ENCODE measurements at regions not wholly inside any gene's neighbourhood (a gene's known extent, or its start where the extent isn't known, plus 50 kb on each side); places are given as distances from the start of the nearest gene placed in this dataset.

DNA sequence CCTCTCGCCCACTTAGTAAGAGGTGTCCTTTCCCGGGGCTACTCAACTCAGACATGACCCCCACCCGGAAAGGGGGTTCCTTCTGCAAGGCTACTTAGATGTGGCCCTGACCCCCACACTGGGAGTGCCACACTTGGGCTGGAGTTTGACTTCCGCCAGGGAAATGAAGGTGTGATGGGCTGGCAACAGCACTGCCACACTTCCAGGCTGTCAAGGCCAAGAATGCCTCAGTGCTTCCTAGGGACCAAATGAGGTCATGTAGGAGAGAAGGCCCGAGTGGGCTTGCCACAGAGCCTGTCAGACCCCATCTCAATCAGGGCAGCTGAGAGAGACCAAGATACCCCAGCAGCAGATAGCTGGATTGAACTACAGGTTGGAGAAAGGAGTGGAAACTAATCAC, 55.5 kb downstream of the DRD1 start:
- no peaks in the 10 kb centered on the region for H3K4me1 ChIP-seq (ENCODE audit: control insufficient read depth in 5 of 5, insufficient read depth in 5 of 5, low read length in 5 of 5)
- no peaks in the 10 kb centered on the region for H3K36me3 ChIP-seq (ENCODE audit: control insufficient read depth in 5 of 5, insufficient read depth in 5 of 5, low read length in 5 of 5)
- no peak overlapping the region for H3K4me3 ChIP-seq (ENCODE audit: low read depth in 1 of 5, low read length in 5 of 5)
- no peak overlapping the region for H3K27ac ChIP-seq (ENCODE audit: low read depth, low read length)
- H3K9me3 ChIP-seq (ENCODE audit: control insufficient read depth in 5 of 5, low read length in 5 of 5): no peaks in the 10 kb centered on the region
- H3K9ac ChIP-seq (ENCODE audit: low read length in 5 of 5): no peak overlapping the region
- no peaks in the 10 kb centered on the region for H3K27me3 ChIP-seq (ENCODE audit: control insufficient read depth in 5 of 5, insufficient read depth in 4 of 5, low read length in 5 of 5)

DNA sequence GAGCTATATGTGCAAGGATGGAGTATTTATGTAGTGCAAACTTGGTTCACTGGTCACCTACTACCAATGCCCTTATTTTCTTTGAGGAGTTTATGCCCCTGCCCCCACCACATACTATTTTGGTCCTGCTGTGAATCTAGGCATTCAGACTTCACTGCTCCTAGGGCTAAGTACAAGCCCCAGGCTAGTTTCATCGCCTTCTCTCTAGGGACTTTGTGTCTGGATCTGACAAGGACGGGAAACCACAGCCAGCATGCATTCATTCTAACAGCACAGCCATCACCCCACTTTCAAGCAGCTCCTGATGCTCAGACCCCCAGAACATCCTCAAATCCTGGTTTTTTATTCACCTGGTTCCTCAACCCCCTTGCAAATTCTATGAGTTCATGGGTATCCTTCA, 56.8 kb downstream of the DRD1 start:
- no peaks in the 10 kb centered on the region for H3K27me3 ChIP-seq (ENCODE audit: control insufficient read depth in 5 of 5, insufficient read depth in 4 of 5, low read length in 5 of 5)
- no peaks in the 10 kb centered on the region for H3K36me3 ChIP-seq (ENCODE audit: control insufficient read depth in 5 of 5, insufficient read depth in 5 of 5, low read length in 5 of 5)
- no peak overlapping the region for H3K4me3 ChIP-seq (ENCODE audit: low read depth in 1 of 5, low read length in 5 of 5)
- no peaks in the 10 kb centered on the region for H3K9me3 ChIP-seq (ENCODE audit: control insufficient read depth in 5 of 5, low read length in 5 of 5)
- no peak overlapping the region for H3K27ac ChIP-seq (ENCODE audit: low read depth, low read length)
- H3K9ac ChIP-seq (ENCODE audit: low read length in 5 of 5): no peak overlapping the region
- H3K4me1 ChIP-seq (ENCODE audit: control insufficient read depth in 5 of 5, insufficient read depth in 5 of 5, low read length in 5 of 5): no peaks in the 10 kb centered on the region

DNA sequence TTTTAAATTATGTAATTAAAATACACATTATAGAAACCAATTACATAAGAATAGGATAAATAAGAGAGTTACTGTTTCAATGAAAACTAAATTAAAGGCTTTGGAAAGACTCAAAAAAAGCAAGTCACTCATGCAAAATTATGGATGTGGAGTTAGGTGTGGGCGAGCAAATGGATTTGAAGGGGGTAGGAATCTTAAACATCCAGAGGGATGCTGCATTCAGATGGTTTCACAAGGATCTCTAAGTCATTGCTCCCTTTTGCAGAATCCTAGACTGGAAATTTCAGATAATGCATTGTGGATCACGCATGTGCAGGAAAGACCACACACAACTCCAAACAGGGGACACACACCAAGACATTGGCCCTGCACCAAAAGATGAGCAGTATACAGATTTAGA, 57.5 kb downstream of the DRD1 start:
- Histone ChIP-seq H3K27ac (ENCODE audit: low read depth, low read length) (no peak overlapping the region), H3K4me3 (ENCODE audit: low read depth in 1 of 5, low read length in 5 of 5) (no peak overlapping the region), H3K27me3 (ENCODE audit: control insufficient read depth in 5 of 5, insufficient read depth in 4 of 5, low read length in 5 of 5) (no peaks in the 10 kb centered on the region), H3K9me3 (ENCODE audit: control insufficient read depth in 5 of 5, low read length in 5 of 5) (no peaks in the 10 kb centered on the region), H3K36me3 (ENCODE audit: control insufficient read depth in 5 of 5, insufficient read depth in 5 of 5, low read length in 5 of 5) (no peaks in the 10 kb centered on the region), H3K9ac (ENCODE audit: low read length in 5 of 5) (no peak overlapping the region), H3K4me1 (ENCODE audit: control insufficient read depth in 5 of 5, insufficient read depth in 5 of 5, low read length in 5 of 5) (no peaks in the 10 kb centered on the region)

DNA sequence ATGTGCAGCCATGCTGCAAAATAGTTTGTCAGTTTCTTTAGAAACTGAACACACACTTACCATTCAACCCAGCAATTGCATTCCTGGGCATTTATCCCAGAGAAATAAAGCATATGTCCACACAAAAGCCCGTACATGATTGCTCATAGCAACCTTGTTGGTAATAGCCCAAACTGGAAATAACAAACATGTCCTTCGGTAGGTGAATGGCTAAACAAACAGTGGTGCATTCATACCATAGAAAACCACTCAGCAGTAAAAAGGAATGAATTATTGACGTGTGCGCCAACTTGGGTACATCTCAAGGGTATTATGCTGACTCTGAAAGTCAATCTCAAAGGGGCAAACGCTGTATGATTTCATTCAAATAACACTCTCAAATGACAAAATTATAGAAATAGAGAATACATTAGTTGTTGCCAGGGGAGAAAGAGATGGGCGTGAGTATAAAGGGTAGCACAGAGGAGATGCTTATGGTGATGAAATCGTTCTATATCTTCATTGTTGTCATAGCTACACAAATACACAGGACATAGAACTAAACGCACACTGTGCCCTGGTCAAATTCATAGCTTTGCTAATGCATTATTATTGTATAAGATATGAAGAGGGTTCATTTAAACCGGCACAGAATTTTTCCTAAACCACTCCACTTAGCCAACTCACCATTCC, 58.2 kb downstream of the DRD1 start:
- Histone ChIP-seq H3K27me3 (ENCODE audit: control insufficient read depth in 5 of 5, insufficient read depth in 4 of 5, low read length in 5 of 5) (no peaks in the 10 kb centered on the region), H3K36me3 (ENCODE audit: control insufficient read depth in 5 of 5, insufficient read depth in 5 of 5, low read length in 5 of 5) (no peaks in the 10 kb centered on the region), H3K9me3 (ENCODE audit: control insufficient read depth in 5 of 5, low read length in 5 of 5) (no peaks in the 10 kb centered on the region), H3K9ac (ENCODE audit: low read length in 5 of 5) (no peak overlapping the region), H3K4me3 (ENCODE audit: low read depth in 1 of 5, low read length in 5 of 5) (no peak overlapping the region), H3K27ac (ENCODE audit: low read depth, low read length) (no peak overlapping the region), H3K4me1 (ENCODE audit: control insufficient read depth in 5 of 5, insufficient read depth in 5 of 5, low read length in 5 of 5) (no peaks in the 10 kb centered on the region)

DNA sequence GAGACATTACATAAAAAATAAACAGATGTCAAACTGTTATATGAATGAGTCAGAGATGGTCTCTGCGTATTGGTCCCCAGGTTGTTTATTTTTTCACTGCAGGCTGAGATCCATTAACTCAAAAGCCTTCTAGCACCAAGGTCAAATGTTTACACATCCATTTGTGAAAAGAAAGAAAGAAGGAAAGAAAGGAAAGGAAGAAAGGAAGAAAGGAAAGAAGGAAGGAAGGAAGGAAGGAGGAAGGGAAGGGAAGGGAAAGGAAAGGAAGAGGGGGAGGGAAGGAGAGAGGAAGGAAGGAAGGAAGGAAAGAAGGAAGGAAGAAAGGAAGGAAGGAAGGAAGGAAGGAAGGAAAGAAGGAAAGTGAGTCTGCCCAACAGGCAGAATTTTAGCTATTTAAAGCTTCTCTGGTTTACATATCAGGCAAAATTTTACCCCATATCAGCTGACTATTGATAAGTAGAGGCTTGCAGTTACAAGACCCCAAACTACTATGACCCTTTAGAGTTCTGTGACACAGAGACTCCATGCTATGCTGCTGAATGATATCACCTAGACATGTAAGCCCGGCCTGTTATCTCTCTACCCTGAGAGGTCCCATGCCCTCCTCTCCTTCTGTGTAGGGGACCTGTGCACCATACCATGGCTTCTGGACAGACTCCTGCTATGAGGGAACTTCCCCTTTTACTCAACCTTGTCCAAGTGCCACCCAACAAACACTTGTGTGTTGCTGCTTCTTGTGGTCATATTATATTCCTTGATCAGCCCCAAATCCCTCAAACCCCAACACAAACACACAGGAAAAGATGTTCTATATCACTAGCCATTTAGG, 59.0 kb downstream of the DRD1 start:
- no peak overlapping the region for H3K9ac ChIP-seq (ENCODE audit: low read length in 5 of 5)
- no peak overlapping the region for H3K27ac ChIP-seq (ENCODE audit: low read depth, low read length)
- H3K4me3 ChIP-seq (ENCODE audit: low read depth in 1 of 5, low read length in 5 of 5): no peak overlapping the region
- H3K9me3 ChIP-seq (ENCODE audit: control insufficient read depth in 5 of 5, low read length in 5 of 5): no peaks in the 10 kb centered on the region
- no peaks in the 10 kb centered on the region for H3K4me1 ChIP-seq (ENCODE audit: control insufficient read depth in 5 of 5, insufficient read depth in 5 of 5, low read length in 5 of 5)
- H3K27me3 ChIP-seq (ENCODE audit: control insufficient read depth in 5 of 5, insufficient read depth in 4 of 5, low read length in 5 of 5): no peaks in the 10 kb centered on the region
- no peaks in the 10 kb centered on the region for H3K36me3 ChIP-seq (ENCODE audit: control insufficient read depth in 5 of 5, insufficient read depth in 5 of 5, low read length in 5 of 5)

DNA sequence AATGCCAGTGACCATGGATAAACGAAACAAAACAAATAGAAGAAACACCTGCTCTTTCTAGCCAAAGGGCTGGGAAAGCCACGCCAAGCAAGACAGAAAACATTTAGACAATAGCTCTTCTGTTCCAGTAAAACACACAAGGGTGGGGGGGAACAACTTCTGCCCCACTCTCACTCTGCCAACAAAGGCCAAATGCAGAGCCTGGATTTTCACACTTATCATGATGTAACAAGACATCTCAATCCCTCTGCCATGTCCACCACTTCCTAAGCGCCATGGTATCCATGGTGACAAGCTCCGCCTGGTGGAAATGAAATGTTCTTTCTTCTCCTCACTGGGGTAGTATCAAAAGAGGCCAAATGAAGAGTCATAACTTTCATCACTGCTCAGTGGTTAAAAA, 60.6 kb downstream of the DRD1 start:
- Histone ChIP-seq H3K4me3 (ENCODE audit: low read depth in 1 of 5, low read length in 5 of 5) (no peak overlapping the region), H3K4me1 (ENCODE audit: control insufficient read depth in 5 of 5, insufficient read depth in 5 of 5, low read length in 5 of 5) (no peaks in the 10 kb centered on the region), H3K9ac (ENCODE audit: low read length in 5 of 5) (no peak overlapping the region), H3K27ac (ENCODE audit: low read depth, low read length) (no peak overlapping the region), H3K9me3 (ENCODE audit: control insufficient read depth in 5 of 5, low read length in 5 of 5) (no peaks in the 10 kb centered on the region), H3K36me3 (ENCODE audit: control insufficient read depth in 5 of 5, insufficient read depth in 5 of 5, low read length in 5 of 5) (no peaks in the 10 kb centered on the region), H3K27me3 (ENCODE audit: control insufficient read depth in 5 of 5, insufficient read depth in 4 of 5, low read length in 5 of 5) (no peaks in the 10 kb centered on the region)

DNA sequence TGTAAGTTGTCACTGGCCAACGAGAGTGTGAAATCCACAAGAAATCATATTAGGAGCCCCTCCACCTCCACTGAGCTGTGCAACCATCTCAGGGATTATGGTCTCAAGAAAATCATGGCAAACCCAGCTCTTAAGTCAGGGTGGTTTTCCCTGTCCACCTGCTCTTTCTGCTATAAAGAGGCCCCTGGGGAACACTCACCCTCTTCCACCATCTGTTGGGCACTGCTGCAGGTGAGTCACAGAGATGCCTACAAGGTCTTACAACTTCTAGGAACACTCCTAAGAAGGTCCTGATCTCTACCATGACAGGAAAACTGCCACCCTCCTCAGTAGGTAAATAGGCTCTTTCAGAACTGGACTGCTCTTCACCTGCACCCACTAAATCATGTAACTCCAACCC, 61.8 kb downstream of the DRD1 start:
- no peak overlapping the region for H3K27ac ChIP-seq (ENCODE audit: low read depth, low read length)
- no peaks in the 10 kb centered on the region for H3K9me3 ChIP-seq (ENCODE audit: control insufficient read depth in 5 of 5, low read length in 5 of 5)
- no peak overlapping the region for H3K9ac ChIP-seq (ENCODE audit: low read length in 5 of 5)
- peaks cover 0 to 4% (median 0%) of the 10 kb centered on the region in 5 donors for H3K27me3 ChIP-seq (ENCODE audit: control insufficient read depth in 5 of 5, insufficient read depth in 4 of 5, low read length in 5 of 5)
- no peak overlapping the region for H3K4me3 ChIP-seq (ENCODE audit: low read depth in 1 of 5, low read length in 5 of 5)
- no peaks in the 10 kb centered on the region for H3K4me1 ChIP-seq (ENCODE audit: control insufficient read depth in 5 of 5, insufficient read depth in 5 of 5, low read length in 5 of 5)
- no peaks in the 10 kb centered on the region for H3K36me3 ChIP-seq (ENCODE audit: control insufficient read depth in 5 of 5, insufficient read depth in 5 of 5, low read length in 5 of 5)

DNA sequence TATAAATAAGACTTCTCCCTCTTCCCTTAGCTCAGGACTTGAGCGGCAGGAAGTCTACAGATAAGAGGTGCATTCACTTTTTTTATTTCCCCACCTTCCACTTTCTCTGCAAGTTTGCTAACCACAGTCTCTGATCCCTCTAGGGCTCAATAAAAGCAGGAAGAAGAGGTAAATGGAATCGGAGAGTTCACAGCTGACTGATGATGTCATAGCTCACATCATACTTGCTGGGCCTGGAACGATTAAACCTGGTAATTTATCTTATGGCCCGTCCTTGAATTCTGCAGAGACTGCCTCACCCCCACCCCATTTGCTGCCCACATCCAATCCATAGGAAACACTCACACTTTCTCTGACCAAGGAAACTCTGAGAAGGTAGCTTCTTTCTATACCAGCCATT, 62.9 kb downstream of the DRD1 start:
- Histone ChIP-seq H3K27me3 (ENCODE audit: control insufficient read depth in 5 of 5, insufficient read depth in 4 of 5, low read length in 5 of 5) (peaks cover 0 to 5% (median 0%) of the 10 kb centered on the region in 5 donors), H3K27ac (ENCODE audit: low read depth, low read length) (no peak overlapping the region), H3K4me3 (ENCODE audit: low read depth in 1 of 5, low read length in 5 of 5) (no peak overlapping the region)

DNA sequence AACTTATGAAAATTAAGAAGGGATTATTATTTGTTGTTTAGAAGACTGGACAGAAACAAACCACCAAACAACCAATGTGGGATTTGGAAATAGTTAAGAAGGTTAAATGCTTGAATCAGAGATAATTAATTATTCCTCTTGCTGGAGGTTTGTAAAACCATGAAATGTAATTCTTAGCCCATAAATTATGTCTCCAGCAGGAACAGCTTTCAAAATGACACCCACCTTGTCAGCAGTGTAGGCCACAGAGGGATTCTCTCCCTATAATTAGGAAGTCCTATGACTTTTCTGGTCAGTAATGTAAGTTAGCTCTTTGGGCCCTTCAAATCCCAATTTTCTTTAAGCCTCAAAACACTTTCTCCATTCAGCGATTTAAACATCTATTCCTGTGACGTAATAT, 63.3 kb downstream of the DRD1 start:
- no peak overlapping the region for H3K4me3 ChIP-seq (ENCODE audit: low read depth in 1 of 5, low read length in 5 of 5)
- H3K4me1 ChIP-seq (ENCODE audit: control insufficient read depth in 5 of 5, insufficient read depth in 5 of 5, low read length in 5 of 5): no peaks in the 10 kb centered on the region
- no peaks in the 10 kb centered on the region for H3K9me3 ChIP-seq (ENCODE audit: control insufficient read depth in 5 of 5, low read length in 5 of 5)

More for the DNA sequence above, 62.9 kb downstream of the DRD1 start:
- Histone ChIP-seq H3K9ac (ENCODE audit: low read length in 5 of 5) (no peak overlapping the region), H3K36me3 (ENCODE audit: control insufficient read depth in 5 of 5, insufficient read depth in 5 of 5, low read length in 5 of 5) (no peaks in the 10 kb centered on the region), H3K4me1 (ENCODE audit: control insufficient read depth in 5 of 5, insufficient read depth in 5 of 5, low read length in 5 of 5) (no peaks in the 10 kb centered on the region), H3K9me3 (ENCODE audit: control insufficient read depth in 5 of 5, low read length in 5 of 5) (no peaks in the 10 kb centered on the region)

DNA sequence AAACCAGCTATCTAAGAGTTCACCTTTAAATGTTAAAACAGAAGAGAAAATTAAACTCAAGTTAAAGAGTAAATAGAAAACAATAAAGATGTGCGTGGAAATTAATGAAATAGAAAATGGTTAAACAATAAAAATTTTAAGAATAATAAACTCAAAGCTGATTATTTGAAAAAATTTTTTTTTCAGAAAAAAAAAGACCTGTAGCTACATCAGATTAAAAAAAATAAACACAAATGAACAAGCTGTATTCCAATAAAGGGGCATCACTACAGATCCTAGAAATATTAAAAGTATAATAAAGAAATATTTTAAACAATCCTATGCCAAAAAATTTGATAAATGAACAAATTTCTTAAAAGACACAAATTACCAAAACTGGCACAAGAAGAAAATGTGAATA, 64.1 kb downstream of the DRD1 start:
- no peaks in the 10 kb centered on the region for H3K36me3 ChIP-seq (ENCODE audit: control insufficient read depth in 5 of 5, insufficient read depth in 5 of 5, low read length in 5 of 5)
- H3K4me1 ChIP-seq (ENCODE audit: control insufficient read depth in 5 of 5, insufficient read depth in 5 of 5, low read length in 5 of 5): no peaks in the 10 kb centered on the region
- no peak overlapping the region for H3K27ac ChIP-seq (ENCODE audit: low read depth, low read length)
- no peak overlapping the region for H3K4me3 ChIP-seq (ENCODE audit: low read depth in 1 of 5, low read length in 5 of 5)
- H3K9ac ChIP-seq (ENCODE audit: low read length in 5 of 5): no peak overlapping the region
- peaks cover 0 to 5% (median 0%) of the 10 kb centered on the region in 5 donors for H3K27me3 ChIP-seq (ENCODE audit: control insufficient read depth in 5 of 5, insufficient read depth in 4 of 5, low read length in 5 of 5)
- no peaks in the 10 kb centered on the region for H3K9me3 ChIP-seq (ENCODE audit: control insufficient read depth in 5 of 5, low read length in 5 of 5)

More for the DNA sequence above, 63.3 kb downstream of the DRD1 start:
- H3K36me3 ChIP-seq (ENCODE audit: control insufficient read depth in 5 of 5, insufficient read depth in 5 of 5, low read length in 5 of 5): no peaks in the 10 kb centered on the region
- H3K9ac ChIP-seq (ENCODE audit: low read length in 5 of 5): no peak overlapping the region
- H3K27ac ChIP-seq (ENCODE audit: low read depth, low read length): no peak overlapping the region
- peaks cover 0 to 5% (median 0%) of the 10 kb centered on the region in 5 donors for H3K27me3 ChIP-seq (ENCODE audit: control insufficient read depth in 5 of 5, insufficient read depth in 4 of 5, low read length in 5 of 5)
